HL-60 (cell line): ENCODE measurements at regions not wholly inside any gene's neighbourhood (a gene's known extent, or its start where the extent isn't known, plus 50 kb on each side); places are given as distances from the start of the nearest gene placed in this dataset.
"Not testable (repeated sequence)": the region's sequence is repeated elsewhere in the genome, so short reads cannot be mapped to it uniquely, and the experiment has no call there.

Source experiments
- GABPA ChIP-seq: IDR thresholded peaks from 2 replicates; pipeline ENCODE4 v1.6.1; 2012; ENCODE audit warnings: low read depth
- SPI1 ChIP-seq: IDR thresholded peaks from 2 replicates; pipeline ENCODE4 v1.6.1; 2012; ENCODE audit warnings: low read depth, mild to moderate bottlenecking, borderline replicate concordance
- TF ChIP-seq, protein P1 (sequence below): IDR thresholded peaks from one replicate; pipeline ENCODE4 v1.5.1; 2011; ENCODE audit warnings: low read length, control low read depth, inconsistent platforms; ENCODE audit not compliant: insufficient read depth
- TF ChIP-seq, protein P2 (sequence below): IDR thresholded peaks from 2 replicates; pipeline ENCODE4 v1.6.1; 2012; ENCODE audit warnings: low read depth; ENCODE audit not compliant: insufficient replicate concordance

DNA sequence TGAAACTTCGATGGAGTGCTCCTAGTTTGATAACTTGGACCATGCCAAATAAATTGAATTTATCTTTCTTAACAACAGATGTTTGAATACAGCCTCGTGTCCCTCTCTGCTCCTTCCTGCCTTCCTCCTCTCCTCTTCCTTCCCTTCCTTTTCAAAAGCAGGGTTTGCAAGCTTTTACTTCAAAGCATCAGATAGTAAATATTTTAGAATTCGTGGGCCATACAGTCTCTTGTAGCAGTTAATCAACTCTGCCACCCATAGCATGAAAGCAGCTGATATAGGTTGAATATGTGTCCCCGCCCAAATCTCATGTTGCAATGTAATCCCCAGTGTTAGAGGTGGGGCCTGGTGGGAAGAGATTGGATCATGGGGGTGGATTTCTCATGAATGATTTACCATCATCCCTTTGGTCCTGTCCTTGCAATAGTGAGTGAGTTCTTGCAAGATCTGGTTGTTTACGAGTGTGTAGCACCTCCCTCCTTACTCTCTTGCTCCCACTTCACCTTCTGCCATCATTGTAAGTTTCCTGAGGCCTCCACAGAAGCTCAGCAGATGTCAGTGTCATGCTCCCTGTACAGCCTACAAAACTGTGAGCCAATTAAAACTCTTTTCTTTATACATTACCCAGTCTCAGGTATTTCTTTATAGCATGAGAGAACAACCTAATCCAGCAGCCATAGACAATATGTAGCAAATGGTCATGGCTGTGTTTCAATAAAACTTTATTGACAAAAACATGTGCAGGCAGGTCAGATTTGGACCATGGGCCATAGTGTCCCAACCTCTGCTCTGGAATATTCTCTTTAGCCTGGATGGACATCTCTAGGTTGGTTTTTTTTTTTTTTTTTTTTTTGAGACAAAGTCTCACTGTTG lies 102.8 kb downstream of the ALG1L2 start:
- TF ChIP-seq, protein P1, sequence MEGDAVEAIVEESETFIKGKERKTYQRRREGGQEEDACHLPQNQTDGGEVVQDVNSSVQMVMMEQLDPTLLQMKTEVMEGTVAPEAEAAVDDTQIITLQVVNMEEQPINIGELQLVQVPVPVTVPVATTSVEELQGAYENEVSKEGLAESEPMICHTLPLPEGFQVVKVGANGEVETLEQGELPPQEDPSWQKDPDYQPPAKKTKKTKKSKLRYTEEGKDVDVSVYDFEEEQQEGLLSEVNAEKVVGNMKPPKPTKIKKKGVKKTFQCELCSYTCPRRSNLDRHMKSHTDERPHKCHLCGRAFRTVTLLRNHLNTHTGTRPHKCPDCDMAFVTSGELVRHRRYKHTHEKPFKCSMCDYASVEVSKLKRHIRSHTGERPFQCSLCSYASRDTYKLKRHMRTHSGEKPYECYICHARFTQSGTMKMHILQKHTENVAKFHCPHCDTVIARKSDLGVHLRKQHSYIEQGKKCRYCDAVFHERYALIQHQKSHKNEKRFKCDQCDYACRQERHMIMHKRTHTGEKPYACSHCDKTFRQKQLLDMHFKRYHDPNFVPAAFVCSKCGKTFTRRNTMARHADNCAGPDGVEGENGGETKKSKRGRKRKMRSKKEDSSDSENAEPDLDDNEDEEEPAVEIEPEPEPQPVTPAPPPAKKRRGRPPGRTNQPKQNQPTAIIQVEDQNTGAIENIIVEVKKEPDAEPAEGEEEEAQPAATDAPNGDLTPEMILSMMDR: not testable (repeated sequence)
- TF ChIP-seq GABPA, SPI1: not testable (repeated sequence)
- TF ChIP-seq, protein P2, sequence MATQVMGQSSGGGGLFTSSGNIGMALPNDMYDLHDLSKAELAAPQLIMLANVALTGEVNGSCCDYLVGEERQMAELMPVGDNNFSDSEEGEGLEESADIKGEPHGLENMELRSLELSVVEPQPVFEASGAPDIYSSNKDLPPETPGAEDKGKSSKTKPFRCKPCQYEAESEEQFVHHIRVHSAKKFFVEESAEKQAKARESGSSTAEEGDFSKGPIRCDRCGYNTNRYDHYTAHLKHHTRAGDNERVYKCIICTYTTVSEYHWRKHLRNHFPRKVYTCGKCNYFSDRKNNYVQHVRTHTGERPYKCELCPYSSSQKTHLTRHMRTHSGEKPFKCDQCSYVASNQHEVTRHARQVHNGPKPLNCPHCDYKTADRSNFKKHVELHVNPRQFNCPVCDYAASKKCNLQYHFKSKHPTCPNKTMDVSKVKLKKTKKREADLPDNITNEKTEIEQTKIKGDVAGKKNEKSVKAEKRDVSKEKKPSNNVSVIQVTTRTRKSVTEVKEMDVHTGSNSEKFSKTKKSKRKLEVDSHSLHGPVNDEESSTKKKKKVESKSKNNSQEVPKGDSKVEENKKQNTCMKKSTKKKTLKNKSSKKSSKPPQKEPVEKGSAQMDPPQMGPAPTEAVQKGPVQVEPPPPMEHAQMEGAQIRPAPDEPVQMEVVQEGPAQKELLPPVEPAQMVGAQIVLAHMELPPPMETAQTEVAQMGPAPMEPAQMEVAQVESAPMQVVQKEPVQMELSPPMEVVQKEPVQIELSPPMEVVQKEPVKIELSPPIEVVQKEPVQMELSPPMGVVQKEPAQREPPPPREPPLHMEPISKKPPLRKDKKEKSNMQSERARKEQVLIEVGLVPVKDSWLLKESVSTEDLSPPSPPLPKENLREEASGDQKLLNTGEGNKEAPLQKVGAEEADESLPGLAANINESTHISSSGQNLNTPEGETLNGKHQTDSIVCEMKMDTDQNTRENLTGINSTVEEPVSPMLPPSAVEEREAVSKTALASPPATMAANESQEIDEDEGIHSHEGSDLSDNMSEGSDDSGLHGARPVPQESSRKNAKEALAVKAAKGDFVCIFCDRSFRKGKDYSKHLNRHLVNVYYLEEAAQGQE: not testable (repeated sequence)
